SIG-M5 treated with dmso at 0.1 percent for 504 hours (cell line): ENCODE measurements at regions not wholly inside any gene's neighbourhood (a gene's known extent, or its start where the extent isn't known, plus 50 kb on each side); places are given as distances from the start of the nearest gene placed in this dataset.
A peak's percentile ranks its signal among the peaks of the same experiment; 100 is the strongest.
"Not testable (repeated sequence)": the region's sequence is repeated elsewhere in the genome, so short reads cannot be mapped to it uniquely, and the experiment has no call there.

Experiments used
- DNase-seq: peaks from one replicate; lab custom pipeline; 2025; ENCODE audit not compliant: unreplicated experiment; lab: John Stamatoyannopoulos, UW

DNA sequence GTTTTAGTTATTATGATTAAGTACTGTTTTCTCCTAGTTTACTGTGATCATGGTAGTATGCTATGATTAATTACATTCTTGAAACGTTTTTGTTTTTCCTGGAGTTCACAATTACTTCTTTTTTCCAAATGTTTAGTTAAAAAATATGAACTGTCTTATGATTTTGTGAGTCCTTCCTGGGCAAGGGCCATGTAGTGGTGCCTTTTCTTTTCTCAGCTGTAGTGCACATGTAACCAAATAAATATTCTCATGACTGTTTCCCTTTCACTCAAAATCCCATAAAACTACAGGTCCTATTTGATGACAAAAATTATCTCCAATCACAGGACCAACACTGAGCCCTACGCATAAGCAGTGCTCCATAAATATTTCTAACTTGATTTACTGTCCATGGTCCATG lies 118.9 kb upstream of the EGR2 start:
- no peak for DNase-seq

- no peak for DNase-seq
Observed at GRCh38 chr10:62934258-62934657, 118.1 kb upstream of the EGR2 start.

DNA sequence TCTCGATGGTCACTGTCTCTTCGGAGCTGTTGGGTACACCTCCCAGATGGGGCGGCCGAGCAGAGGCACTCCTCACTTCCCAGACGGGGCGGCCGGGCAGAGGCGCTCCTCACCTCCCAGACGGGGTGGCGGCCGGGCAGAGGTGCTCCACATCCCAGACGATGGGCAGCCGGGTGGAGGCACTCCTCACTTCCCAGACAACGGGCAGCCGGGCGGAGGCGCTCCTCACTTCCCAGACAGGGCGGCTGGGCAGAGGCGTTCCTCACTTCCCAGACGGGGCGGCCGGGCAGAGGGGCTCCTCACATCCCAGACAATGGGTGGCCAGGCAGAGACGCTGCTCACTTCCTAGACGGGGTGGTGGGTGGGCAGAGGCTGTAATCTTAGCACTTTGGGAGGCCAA lies 112.6 kb upstream of the EGR2 start:
- DNase-seq = not testable (repeated sequence)

DNA sequence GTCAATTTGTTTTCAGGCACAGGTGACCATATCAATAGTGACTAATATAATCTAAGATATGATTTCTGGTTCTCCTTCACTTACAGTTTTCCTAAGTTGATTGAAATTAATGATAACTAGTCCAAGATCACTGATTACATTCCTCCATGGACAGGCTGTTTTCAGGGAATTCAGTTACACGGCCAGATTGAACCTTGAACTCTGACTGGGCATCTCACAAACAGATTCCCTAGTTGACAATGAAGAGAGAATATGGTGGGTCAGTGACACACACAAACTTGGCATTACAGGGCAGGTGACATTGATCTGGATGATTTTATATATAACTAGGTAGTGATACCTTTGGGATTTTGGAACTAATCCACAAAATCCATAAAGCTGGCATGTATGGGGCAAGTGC lies 110.2 kb upstream of the EGR2 start:
- DNase-seq = no peak

- no peak for DNase-seq
Observed at GRCh38 chr10:62924344-62924748, 108.2 kb upstream of the EGR2 start.

GRCh38 chr10:62919776-62920175 lies 103.6 kb upstream of the EGR2 start:
- DNase-seq = no peak

GRCh38 chr10:62917475-62918238 lies 101.5 kb upstream of the EGR2 start:
- no peak for DNase-seq

DNA sequence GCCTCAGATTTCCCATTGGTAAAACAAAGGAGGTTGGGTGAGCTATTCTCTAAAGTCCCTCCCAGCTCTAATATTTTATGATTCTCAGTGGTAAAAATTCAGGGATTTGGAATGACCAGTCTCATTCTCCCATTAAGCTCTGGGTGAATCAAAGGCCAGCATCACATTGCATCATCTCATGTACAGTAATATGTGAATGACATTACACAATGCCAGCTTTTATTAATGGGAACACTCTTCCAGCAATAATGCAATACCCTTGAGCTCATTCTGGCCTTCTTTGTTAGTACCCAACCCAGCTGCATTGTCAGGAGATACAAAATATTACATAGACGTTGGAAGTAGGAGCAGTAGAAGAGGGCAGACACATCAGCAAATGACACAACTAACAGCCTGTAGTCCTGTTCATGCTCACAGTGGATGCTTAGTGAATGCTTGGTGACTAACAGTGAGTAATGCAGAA lies 100.0 kb upstream of the EGR2 start:
- DNase-seq = peak; percentile 6

- no peak for DNase-seq
Observed at GRCh38 chr10:62915158-62915557, 99.0 kb upstream of the EGR2 start.

DNA sequence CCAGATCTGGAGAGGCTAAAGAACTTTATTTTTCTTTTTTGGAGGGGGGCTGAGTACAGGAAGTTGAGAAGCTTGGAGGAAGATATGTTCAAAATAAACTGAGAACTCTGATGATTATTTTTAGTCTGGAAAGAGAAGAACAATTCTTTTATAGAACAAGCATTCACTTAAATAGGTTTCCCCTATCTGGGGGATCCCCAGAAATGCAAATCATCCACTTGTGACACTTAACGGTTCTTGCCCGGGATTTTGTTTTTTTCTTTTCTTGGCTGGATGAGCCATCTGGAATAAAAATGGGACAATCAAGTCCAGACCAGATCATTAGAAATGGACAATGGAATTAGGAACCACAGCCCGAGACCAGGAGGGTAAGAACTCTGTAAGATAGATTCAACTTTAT lies 95.9 kb upstream of the EGR2 start:
- DNase-seq = no peak

DNA sequence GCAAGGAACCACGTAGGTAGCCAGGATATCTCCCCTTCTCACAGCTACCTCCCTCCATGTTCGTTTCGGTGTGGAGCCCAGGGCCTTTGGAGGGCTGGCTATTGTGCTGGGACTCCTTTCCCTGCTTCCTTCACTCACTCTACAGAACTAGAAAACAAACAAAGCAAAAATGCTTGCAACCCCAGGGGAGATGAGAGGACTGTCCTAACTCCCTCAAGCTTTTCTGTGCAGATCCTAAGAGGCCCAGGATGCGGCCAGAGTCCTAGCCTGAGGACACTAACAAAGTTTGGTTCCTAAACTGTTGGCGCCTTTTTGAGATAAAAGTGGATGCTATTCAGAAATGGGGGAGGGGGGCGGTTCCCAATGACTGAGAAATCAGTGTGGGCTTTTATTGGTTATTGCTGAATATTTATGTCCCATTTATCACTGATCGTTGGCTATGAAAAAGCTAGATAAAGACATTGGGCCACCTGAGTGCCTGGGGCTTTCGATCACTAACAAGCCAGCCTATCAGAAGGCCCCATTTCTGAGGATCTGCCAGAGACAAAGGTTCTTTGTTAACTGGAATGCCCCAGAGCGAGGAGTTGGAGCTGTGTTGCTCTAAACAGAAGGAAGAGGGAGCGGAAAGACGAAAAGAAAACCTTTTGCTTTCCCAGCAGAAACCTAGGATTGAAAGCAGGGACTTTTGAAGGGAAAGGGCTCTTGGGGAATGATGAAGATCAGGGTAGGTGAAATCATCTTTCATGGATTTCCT lies 95.2 kb upstream of the EGR2 start:
- no peak for DNase-seq

GRCh38 chr10:62907470-62908212 lies 91.5 kb upstream of the EGR2 start:
- no peak for DNase-seq

DNA sequence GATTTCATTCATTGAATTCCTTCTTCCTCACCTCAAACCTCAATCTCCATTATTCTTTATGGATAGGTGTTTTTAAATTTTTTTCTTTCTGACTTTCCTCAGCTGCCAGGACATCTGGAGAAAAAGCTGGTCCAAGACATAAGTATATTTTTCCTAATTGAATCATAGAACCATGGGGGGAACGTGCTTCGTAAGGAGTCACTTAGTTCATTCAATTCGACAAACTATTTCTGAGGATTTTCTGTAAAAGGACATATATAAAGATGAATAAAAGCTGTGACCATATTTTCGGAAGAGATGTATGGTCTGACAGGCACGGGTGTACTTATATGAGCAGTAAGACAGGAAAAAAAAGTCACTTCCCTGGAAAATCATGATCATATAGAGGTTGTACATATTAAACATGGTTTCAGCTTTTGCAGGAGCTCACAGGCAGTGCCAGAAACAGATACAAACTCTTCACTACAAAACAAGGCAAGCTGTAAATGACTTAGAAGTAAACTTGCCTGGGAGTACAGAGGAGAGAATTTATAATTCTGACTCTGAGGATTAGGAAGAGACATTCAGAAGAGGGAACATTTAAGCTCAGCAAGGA lies 88.2 kb upstream of the EGR2 start:
- no peak for DNase-seq

- DNase-seq = no peak
Observed at GRCh38 chr10:62903828-62904227, 87.7 kb upstream of the EGR2 start.

- DNase-seq = peak; percentile 70
Observed at GRCh38 chr10:62900829-62901571, 84.8 kb upstream of the EGR2 start.

- no peak for DNase-seq
Observed at GRCh38 chr10:62899311-62899710, 83.1 kb upstream of the EGR2 start.

- no peak for DNase-seq
Observed at GRCh38 chr10:62895063-62895462, 78.9 kb upstream of the EGR2 start.

- no peak for DNase-seq
Observed at GRCh38 chr10:62894156-62894555, 78.0 kb upstream of the EGR2 start.

- no peak for DNase-seq
Observed at GRCh38 chr10:62893036-62893435, 76.9 kb upstream of the EGR2 start.

GRCh38 chr10:62890395-62890794 lies 74.2 kb upstream of the EGR2 start:
- DNase-seq = no peak

DNA sequence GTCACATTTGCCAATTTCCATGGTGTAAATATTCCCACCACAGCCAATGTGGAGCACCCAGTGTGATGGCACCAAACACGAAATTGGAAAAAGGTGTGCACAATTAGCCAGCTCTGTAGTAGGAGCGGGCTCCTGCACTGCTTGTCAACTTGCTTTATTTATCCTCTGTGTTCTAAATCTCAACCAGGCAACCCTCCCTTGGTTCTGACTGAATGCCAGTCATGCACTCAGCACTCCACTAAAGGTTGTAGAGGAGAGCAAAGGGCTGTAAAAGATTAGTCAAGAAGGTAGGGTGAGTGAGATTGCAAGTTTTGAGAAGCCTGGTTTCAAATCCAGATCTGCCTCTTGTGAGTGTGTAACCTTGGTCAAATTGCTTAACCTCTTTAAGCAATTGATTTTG lies 71.5 kb upstream of the EGR2 start:
- no peak for DNase-seq
